ENCODE measurements at regions not wholly inside any gene's neighbourhood (a gene's known extent, or its start where the extent isn't known, plus 50 kb on each side); places are given as distances from the start of the nearest gene placed in this dataset.

GRCh38 chr4:79632114-79632513, 224.1 kb upstream of the GK2 start:
- Histone ChIP-seq H3K9me3 (ENCODE audit: control insufficient read depth in 1 of 2, insufficient read depth in 1 of 2, low read length in 2 of 2) (no peaks in the 10 kb centered on the region), H3K4me1 (ENCODE audit: insufficient read depth, low read length) (no peaks in the 10 kb centered on the region), H3K27me3 (ENCODE audit: control insufficient read depth in 1 of 2, insufficient read depth in 2 of 2, low read length in 2 of 2) (no peaks in the 10 kb centered on the region), H3K36me3 (ENCODE audit: insufficient read depth, low read length) (no peaks in the 10 kb centered on the region), H3K27ac (ENCODE audit: low read depth in 1 of 2, low read length in 2 of 2) (no peak overlapping the region), H3K4me3 (ENCODE audit: low read length) (no peak overlapping the region)
- Mint-ChIP-seq H3K36me3 (ENCODE audit: low read depth) (no peaks in the 10 kb centered on the region), H3K9me3 (no peaks in the 10 kb centered on the region), H3K27ac (no peak overlapping the region), H3K4me3 (no peak overlapping the region), H3K4me1 (ENCODE audit: low read depth) (no peaks in the 10 kb centered on the region), H3K27me3 (no peaks in the 10 kb centered on the region)
- no peak for TF ChIP-seq CTCF (IDR thresholded peaks at IDR 0.05)
- DNase-seq (no peak), ATAC-seq (ENCODE audit: poor library complexity) (no peak)
- intact Hi-C loops (cut with DNase I, micrococcal nuclease), result no loop called here
- ChIA-PET POLR2A (no interaction called here), CTCF (no interaction called here)

GRCh38 chr4:79626611-79627010, 218.6 kb upstream of the GK2 start:
- CTCF ChIA-PET, result interaction anchor here (1.0 kb wide), 1 partner anchor 22 kb away, joined by 5 read pairs; no protein-coding TSS in a partner anchor
- H3K36me3 Mint-ChIP-seq (ENCODE audit: low read depth), result no peaks in the 10 kb centered on the region
- H3K27me3 Mint-ChIP-seq, result no peaks in the 10 kb centered on the region
- Histone ChIP-seq H3K36me3 (ENCODE audit: insufficient read depth, low read length) (no peaks in the 10 kb centered on the region), H3K4me3 (ENCODE audit: low read length) (no peak overlapping the region), H3K4me1 (ENCODE audit: insufficient read depth, low read length) (no peaks in the 10 kb centered on the region), H3K27me3 (ENCODE audit: control insufficient read depth in 1 of 2, insufficient read depth in 2 of 2, low read length in 2 of 2) (no peaks in the 10 kb centered on the region), H3K9me3 (ENCODE audit: control insufficient read depth in 1 of 2, insufficient read depth in 1 of 2, low read length in 2 of 2) (no peaks in the 10 kb centered on the region), H3K27ac (ENCODE audit: low read depth in 1 of 2, low read length in 2 of 2) (no peak overlapping the region)
- TF ChIP-seq CTCF (IDR thresholded peaks at IDR 0.05), result no peak
- ATAC-seq (ENCODE audit: poor library complexity) (no peak), DNase-seq (no peak)
- H3K27ac Mint-ChIP-seq, result no peak overlapping the region
- intact Hi-C loops (cut with DNase I, micrococcal nuclease), result no loop called here
- H3K4me1 Mint-ChIP-seq (ENCODE audit: low read depth), result peaks cover 8% of the 10 kb centered on the region
- no peaks in the 10 kb centered on the region for H3K9me3 Mint-ChIP-seq
- POLR2A ChIA-PET, result no interaction called here
- H3K4me3 Mint-ChIP-seq, result no peak overlapping the region

DNA sequence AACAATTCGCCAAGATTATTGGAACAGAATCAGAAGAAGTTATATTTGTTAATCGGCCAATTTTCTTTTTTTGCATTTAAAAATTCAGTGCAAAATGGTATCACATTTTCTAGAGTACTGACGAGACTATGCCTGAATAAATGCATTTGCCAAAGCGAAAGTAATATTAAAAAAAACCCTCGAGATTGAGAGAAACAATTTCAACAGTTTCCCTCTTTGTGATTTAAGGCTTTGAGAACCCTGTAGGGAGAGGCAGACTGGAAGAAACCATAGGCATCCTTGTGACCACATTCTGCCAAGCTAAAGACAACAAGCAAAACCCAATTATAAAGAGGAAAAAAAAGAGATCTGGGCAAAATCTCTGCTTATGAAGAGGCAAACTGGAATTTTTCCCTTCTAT, 218.1 kb upstream of the GK2 start:
- Mint-ChIP-seq H3K36me3 (ENCODE audit: low read depth) (no peaks in the 10 kb centered on the region), H3K4me1 (ENCODE audit: low read depth) (peaks cover 8% of the 10 kb centered on the region), H3K27me3 (no peaks in the 10 kb centered on the region), H3K27ac (no peak overlapping the region), H3K9me3 (no peaks in the 10 kb centered on the region), H3K4me3 (no peak overlapping the region)
- H3K9me3 ChIP-seq (ENCODE audit: control insufficient read depth in 1 of 2, insufficient read depth in 1 of 2, low read length in 2 of 2), result no peaks in the 10 kb centered on the region
- H3K27ac ChIP-seq (ENCODE audit: low read depth in 1 of 2, low read length in 2 of 2), result no peak overlapping the region
- ChIA-PET POLR2A (no interaction called here), CTCF (interaction anchor here (1.0 kb wide), 1 partner anchor 22 kb away, joined by 5 read pairs; no protein-coding TSS in a partner anchor)
- H3K4me1 ChIP-seq (ENCODE audit: insufficient read depth, low read length), result no peaks in the 10 kb centered on the region
- no peaks in the 10 kb centered on the region for H3K36me3 ChIP-seq (ENCODE audit: insufficient read depth, low read length)
- DNase-seq, result no peak
- TF ChIP-seq CTCF (IDR thresholded peaks at IDR 0.05), result no peak
- no peak overlapping the region for H3K4me3 ChIP-seq (ENCODE audit: low read length)
- ATAC-seq (ENCODE audit: poor library complexity), result no peak
- intact Hi-C loops (cut with DNase I, micrococcal nuclease), result no loop called here
- H3K27me3 ChIP-seq (ENCODE audit: control insufficient read depth in 1 of 2, insufficient read depth in 2 of 2, low read length in 2 of 2), result peaks cover 0 to 1% of the 10 kb centered on the region in 2 experiments
